NCI-H1694 treated with DMSO at 0.1 percent for 48 hours (cell line): ENCODE measurements at regions not wholly inside any gene's neighbourhood (a gene's known extent, or its start where the extent isn't known, plus 50 kb on each side); places are given as distances from the start of the nearest gene placed in this dataset.
"Not testable (repeated sequence)": the region's sequence is repeated elsewhere in the genome, so short reads cannot be mapped to it uniquely, and the experiment has no call there.

Experiments used
- DNase-seq: peaks from one replicate; lab custom pipeline; 2025; lab: John Stamatoyannopoulos, UW

DNA sequence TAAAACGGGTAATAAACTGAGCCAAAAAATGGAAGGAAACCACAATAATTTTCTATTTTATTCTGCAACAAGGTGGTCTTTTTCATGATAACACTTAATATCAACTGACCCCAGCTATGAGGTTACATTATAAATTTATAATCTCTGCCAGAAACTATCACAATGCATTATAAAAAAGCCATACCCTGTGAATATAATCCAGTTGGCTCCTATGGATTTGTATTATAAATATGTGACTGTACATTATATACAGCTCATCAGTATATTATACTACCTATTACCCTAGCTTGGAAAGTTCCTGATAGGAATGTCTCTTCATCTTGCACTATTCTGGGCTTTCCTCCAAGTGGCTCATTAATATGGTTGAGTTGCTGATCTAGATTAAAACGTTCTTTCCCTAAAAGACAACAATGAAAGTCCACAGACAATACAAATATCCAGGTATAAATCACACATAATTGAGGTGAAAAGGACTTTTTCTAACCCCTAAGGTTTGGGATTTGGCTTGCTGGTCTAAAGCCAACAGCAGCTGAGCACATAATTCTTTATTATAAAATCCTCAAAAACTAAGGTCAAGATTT lies 487.7 kb downstream of the TTLL7 start:
- DNase-seq, result no peak

DNA sequence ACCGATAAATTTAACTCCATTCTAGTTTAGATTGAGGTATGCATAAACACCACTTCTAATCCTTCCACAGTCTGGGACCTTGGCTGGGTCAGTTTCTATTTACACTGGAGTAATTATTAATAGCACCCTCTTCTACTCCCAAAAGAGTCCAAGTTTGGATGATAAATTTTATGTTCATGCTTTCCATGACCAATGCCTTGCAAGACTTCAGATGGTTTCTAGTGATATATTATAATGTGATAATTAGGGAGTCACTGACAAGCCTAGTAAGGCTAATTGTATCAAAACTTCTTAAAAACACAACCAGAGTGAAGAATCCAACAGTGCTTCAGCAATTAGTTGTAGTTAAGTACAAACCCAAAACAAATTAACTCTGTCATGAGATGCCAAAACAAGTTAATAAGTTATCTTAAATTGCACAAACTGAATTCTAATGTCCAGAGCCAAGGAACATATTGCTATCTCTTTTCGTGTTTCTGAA lies 489.6 kb downstream of the TTLL7 start:
- DNase-seq, result no peak

DNA sequence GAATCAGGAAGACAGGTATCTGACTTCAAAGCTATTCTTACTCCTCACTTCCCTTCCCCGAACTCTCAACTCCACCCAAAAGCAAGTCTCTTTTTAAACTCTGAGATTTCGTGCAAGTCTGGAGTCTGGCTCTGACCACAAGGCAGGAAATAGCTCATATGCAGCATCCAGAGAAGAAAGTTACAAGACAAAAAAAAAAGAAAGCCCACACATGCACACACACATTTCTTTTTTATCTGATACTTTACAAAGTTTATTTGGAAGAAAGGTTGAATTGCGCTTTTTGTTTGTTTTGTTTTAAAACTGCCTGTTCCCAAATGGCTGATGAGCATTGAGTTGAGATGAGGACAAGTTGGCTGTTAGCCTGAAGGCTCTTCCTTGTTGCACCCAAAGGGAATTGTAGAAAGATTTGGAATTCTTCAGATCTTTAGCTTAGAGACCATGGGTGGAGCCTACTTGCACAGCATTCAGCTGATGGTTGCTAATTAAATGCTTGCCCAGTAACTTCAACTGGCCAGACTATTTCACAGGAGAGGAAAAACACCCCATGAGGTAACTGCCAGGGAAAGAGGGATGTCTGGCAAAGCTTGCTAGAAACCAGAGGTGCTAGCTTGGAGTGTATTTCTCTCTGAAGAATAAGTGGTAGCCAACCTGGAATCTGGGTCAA lies 490.3 kb downstream of the TTLL7 start:
- DNase-seq, result no peak

DNA sequence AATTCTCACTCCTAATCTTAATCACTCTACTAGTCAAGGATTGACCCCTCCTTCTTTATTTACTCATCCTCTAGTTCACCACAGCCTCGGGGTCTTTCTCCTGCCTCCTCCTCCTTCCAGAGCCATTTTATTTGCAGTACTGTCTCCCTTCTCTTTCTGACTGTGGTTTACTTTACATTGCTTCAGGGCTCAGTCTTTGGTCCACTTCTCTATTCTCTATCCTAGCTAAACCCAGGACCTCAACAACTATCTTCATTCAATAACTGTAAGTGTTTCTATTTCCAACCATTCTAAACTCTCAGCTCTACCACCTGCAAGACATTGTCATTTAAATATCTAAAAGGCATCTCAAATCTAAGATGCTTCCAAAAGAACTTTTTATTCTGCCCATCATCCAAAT lies 493.8 kb downstream of the TTLL7 start:
- no peak for DNase-seq

DNA sequence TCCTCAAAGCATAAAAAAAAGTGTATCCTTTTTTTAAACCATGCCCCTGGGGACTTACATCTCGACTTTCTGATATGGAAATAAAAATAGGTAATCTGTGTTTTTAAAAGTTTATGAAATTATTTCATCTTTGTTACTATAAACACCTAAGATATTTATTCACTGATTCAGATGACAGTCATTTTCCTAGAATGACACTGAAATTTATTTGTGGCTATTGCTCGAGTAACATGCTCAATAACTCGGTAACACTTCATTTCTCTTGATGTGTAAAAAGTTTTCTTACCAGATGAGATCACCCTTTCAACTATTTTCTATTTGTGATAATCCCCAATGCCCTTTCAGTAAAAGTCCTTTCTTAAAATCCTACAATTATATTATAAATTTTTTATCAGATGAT lies 495.8 kb downstream of the TTLL7 start:
- no peak for DNase-seq

DNA sequence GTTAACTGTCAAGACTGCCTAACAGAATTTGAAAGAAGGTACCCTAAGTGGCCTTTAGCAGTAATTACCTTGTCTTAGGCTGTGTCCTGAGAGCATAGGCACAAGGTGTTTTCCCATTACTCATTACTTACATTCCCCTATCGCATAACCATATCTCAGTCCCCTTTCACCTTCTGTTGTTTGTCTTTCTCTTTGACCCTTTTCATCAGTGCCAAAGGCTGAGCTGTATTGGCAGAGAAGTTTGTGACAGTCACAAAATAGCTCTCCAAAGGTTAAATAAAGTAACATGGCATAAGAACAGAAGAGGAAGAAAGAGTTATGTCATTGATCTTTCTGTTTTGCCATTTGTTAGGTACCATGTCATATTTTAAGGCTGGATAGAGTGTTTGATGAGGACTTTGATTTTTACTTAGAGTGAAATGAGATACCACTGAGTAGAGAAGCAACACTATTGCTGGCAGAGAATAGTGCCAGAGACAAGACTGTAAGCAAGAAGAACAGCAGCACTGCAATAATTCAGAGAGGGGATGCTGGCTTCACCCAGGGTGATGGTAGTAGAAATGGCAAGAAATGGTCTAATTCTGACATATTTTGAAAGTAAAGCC lies 497.8 kb downstream of the TTLL7 start:
- no peak for DNase-seq

DNA sequence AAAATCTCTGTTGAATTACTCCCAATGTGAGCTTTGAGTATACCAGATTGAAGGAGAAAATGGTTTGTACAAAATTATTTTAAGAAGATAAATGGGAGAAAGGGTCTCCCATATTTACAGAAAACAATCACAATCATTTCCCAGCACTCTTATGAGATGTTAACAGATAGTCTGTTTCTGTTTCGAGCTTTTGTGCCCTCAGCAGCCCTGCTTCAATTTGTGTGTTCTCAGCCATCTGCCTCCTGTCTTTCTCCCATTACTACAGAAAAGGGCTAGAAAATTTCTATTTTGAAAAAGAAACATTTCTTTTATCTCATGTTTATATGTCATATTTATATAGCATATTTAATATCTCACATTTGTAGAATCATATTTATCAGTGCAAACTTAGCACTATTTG lies 498.4 kb downstream of the TTLL7 start:
- DNase-seq, result no peak

DNA sequence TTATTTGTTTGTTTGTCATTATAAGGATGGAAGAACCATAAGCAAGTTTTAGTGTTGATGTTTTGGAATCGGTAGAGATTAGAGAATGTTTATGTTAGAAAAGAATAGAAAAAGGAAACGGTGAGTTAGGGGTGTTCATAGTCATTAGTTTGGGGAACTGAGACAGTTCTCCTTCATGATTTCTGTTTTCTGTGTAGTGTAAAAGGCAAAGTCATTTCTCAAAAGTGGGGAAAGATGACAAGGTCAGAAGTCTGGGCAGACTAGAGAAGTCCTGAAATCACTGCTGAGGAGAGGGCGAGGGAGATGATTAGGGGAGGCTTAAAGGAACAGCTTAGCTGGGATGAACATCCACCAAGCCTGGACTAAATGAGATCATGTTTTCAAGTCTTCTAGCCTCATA lies 498.9 kb downstream of the TTLL7 start:
- DNase-seq, result no peak

DNA sequence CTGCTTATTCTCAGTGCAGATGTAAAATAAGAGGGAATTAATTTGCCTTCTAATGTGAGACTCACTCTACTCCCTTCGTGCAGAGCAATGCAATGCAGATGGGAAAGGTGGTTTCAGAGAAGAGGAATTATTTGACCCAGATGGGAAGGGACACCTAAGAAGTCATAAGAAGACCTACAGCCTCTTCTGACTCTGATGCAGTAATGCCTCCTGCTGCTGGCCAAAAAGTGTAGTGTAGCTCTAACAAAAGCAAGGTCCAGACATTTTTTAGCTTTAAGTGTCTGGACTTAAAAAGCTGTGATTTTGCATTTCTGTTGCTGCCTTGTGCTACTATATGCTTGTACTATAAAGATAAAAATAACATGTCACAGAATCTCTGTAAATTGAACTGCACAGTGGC lies 501.4 kb downstream of the TTLL7 start:
- DNase-seq, result no peak

DNA sequence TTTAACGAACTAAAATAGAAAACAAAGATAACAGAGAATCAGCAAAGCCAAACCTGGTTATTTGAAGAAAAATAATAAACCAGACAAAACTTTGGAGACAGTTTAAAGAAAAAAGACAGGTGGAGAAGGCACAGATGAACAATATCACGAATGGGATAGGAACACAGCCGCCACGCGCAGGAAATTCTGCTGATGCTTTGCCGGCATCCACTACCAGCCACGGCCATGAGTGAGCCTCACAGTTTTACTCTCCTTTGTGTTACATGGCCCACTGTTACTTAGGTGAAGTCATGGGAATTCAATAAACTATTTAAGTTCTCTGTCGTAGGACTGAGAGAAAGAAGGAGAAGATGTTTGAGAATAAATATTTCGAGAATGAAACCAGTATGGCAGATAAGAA lies 503.4 kb downstream of the TTLL7 start:
- no peak for DNase-seq

DNA sequence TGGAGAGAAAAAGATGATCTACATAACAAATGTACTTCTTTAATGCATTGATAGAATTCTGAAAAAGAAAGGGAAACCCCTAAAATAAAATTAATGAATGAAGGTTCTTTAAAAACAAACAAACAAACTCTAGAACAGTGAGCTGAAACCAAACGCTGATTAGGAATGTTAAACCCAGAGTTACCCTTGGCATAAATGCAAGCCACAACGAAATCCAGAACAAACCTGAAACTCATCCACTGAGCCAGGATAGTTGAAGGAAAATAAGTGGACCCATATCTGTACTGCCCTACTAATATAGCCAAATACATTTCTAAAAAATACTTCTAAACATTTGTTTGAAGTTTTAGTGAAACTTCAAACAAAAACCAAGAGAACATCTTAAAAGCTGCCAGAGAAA lies 505.3 kb downstream of the TTLL7 start:
- no peak for DNase-seq

DNA sequence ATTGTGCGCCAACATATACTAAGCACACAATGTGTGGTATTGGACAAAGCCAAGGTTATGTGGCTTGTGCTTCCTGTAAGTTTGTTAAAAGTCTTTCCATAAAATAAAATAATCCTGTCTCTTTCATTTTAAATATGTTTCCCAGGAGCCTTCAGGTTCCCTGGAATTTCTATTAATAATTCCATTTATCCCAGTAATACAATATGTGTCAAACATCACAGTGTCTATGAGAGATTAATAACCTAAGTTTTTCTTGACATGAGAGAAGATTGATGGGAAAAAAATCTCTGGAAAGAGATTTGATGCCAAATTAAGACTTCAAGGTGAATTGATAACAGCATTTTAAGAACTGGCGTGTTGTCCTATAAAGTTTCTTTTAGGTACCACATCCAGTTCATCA lies 507.0 kb downstream of the TTLL7 start:
- DNase-seq, result no peak

DNA sequence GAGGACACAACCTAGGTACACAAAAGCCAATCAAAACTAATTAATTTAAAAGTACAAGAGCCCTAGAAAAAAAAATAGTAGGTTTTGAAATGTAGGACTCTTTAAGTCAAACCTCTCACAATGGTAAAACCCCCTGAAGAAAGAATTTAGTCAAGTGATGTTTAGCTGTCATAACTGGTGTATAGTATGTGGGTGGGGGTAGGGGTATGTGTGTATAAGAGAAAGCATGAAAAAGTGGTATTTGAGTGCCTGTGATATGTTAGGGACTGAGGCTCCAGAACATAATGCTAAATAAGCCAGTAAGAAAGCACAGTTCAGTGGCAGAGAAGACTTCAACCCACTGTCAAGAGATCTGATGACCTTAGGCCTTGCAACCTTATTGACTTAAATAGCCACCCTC lies 507.9 kb downstream of the TTLL7 start:
- DNase-seq, result no peak

DNA sequence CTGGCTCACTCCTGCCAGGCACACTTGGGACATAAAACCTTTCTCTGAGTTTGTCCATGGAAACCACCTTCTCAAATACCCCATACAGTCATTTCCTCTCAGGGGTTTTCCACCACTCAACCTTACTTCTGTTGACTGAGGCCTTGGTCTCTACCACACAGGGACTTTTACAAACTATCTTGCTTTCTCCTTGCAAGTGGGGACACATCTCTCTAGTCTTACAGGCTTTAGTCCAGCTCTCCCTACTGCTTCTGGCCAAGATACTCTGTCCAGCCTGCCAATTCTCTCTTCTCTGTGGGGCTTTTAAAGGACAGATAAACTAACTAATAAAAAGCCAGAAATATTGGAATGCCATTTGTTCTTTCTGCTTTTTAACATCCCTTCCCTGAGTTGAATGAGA lies 510.8 kb downstream of the TTLL7 start:
- DNase-seq, result not testable (repeated sequence)

DNA sequence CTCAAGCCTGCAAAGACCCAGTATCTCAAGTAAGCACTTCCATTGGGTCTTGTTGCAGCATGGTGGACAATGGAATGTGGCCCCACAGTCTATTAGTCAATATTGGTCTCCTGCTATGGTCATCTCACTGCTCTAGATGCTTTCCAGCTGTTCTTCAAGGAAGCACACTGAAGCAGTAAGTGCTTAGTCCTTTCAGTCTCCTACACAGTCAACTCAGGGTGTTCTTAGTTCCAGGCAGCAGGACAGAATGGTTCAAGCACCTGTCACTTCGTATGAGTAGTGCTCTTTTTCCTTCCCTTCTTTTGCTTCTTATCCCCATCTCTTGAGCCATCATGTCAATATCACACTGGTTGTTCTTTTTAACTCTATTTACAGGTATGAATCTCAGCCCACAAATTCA lies 511.5 kb downstream of the TTLL7 start:
- not testable (repeated sequence) for DNase-seq

DNA sequence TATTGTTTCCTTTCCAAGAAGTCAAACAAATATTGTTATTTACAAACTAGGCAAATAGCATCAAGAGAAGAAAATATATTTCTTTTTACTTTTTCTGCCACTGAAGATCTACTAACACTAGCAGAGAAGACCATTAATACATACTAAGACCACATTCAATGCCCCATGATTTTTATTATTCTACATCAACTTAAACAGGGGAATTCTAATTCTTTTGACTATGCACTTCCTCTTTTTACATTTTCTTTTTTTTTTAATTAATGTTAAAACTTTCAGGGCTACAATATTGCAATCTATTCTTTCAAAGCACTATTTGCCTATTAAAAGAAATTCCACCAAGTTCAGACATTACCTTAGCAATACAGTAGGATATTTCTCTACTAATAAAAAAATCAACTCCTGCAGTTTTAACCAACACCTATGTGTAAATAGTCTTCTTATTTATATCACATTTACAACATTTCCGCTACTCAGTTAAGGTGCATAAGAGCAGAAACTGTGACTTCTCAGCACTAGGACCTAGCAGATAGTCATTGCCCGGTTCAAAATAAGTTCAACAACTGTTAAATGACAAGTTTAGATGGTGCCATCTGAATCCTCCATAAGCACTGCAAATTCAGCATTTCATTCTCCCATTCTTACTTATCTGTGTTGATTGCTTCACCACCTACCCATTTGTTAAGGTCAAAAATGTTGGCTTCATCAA lies 513.5 kb downstream of the TTLL7 start:
- not testable (repeated sequence) for DNase-seq

DNA sequence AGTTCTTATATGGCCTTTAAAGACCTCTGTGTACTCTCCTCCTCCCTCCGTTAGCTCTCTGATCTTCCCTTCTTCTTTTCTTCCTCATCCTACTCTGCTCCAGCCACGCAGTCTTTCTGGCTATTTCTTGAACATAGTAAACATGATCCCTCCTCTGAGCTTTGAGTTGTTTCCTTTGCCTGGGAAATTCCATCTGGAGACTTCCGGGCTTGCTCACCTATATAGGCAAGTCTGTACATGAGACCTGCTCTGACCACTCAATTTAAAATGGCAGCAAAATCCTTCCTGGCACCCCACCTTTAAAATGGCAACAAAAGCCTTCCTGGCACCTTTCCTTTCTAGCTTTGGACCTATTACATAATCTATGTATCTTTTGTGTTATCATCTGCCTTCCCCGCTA lies 517.6 kb downstream of the TTLL7 start:
- DNase-seq, result not testable (repeated sequence)

DNA sequence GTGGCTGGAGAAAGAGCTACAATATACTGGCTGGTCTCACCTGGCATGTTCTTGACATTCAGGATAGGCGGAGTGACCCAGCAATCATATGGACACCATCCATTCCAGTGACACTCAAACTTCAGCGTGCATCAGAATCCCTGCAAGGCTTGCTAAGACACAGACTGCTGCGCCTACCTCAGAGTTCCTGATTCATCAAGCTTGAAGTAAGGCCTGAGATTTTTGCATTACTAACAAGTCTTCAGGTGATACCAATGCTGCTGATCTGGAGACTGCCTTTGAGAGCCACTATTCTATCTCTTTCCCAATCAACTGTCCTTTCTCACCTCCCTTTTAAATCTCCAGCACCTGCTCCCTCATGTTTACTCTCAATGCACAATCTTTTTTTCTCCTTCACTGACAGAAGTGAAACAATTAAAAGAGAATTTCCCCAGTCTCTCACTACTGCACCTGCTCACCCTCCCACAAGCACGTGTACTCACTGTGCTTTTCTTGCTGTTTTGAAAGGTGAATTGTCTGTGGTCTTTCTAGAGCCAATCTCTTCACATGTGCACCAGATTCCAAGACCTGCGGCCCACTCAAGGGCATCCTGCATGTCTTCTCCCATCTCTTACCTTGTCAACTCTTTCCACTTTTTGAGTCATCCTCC lies 519.2 kb downstream of the TTLL7 start:
- DNase-seq, result not testable (repeated sequence)

DNA sequence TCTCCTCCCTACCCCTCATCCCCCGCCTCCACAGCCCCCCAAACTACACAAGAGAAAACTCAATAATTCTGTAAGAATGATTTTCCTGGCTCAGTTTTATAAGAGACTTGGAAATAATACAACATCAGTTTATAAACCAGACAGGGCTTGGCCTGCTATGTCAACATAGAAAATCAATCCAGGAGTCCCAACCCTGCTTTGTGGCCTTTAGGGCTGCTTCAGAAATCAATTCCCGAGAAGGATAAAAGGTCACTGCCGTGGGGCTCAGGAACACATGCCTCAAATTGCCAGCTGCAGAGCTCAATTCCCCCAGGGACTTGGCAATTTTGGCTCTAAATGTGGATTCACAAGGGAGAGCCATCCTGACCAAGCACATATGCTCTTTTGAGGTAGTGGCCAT lies 520.8 kb downstream of the TTLL7 start:
- not testable (repeated sequence) for DNase-seq

DNA sequence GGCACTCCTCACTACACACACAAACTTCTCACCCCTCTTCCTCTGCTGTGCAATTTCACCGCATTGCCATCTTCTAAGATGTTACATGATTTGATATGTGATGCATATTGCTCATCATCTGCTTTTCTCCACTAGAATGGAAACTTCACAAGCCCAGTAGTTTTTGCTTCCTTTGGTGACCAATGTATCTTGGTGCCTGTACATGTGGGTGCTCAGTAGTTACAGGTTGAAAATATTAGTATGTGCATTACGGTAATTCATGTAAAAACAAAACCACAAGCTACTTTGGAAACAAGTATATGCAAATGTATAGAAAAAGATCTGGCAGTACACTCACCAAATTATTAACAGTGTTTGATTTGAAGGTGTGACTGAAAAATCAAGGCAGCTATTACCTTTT lies 522.4 kb downstream of the TTLL7 start:
- DNase-seq, result not testable (repeated sequence)

DNA sequence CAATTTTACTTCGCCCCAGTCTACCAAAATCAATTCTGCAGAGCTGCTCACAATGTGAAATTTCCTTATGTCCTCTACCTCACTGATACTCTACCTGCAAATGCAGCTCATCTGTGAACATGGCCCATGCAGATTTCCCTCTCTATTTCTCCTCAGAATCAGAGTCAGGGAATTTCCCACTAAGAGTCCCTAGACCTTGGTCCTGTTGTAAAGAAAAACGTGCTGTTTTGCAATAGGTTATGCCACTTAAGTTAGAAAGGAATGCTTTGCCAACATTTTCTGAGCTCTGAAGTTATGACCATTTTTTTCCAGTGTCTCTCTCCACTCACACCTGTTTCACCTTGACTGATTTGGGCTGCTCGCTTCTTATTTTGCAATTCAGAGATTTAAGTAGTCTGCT lies 524.0 kb downstream of the TTLL7 start:
- not testable (repeated sequence) for DNase-seq

DNA sequence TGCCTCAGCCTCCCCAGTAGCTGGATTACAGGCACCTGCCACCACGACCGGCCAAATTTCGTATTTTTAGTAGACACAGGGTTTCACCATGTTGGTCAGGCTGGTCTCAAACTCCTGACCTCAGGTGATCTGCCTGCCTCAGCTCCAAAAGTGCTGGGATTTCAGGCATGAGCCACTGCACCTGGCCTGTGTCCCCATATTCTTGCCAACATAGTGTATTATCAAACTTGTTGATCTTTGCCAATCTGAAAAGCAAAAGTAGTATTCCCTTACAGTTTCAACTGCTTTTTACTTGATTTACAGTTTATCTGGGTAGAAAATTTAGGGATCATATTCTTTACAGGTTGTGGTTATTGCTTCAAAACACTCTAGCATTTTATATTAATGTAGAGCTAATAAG lies 524.9 kb downstream of the TTLL7 start:
- DNase-seq, result not testable (repeated sequence)
